ENCODE measurements at regions not wholly inside any gene's neighbourhood (a gene's known extent, or its start where the extent isn't known, plus 50 kb on each side); places are given as distances from the start of the nearest gene placed in this dataset.

DNA sequence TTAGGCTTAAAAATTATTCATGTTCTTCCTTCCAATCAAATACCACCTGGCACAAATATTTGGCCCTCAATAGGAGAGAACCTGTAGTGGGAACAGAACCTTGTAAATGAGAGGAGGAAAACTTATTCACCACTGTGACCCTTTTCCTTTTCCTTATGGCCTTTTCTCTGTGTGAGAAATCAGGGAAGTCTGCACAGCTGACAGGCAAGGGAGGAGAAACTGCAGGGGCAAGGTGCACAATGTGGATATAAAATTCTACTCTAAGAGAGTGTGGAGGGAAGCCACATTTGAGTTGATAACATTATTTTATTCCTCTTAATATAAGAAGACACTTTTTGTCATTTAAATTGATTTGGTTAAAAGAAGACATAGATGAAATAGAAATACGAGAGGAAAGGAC is 1247.0 kb upstream of the CHAC2 start:
- H3K27me3 ChIP-seq (ENCODE audit: insufficient read depth) = no peaks in the 10 kb centered on the region
- no peak overlapping the region for H3K4me2 ChIP-seq
- no peak overlapping the region for H3K4me3 ChIP-seq
- no peaks in the 10 kb centered on the region for H3K9me2 ChIP-seq (ENCODE audit: insufficient read depth)
- DNase-seq (ENCODE audit: low spot score) (no peak), ATAC-seq (no peak)
- H3K79me2 ChIP-seq (replicated peaks; ENCODE audit: insufficient read depth) = no peaks in the 10 kb centered on the region
- no peak overlapping the region for H3K27ac ChIP-seq (ENCODE audit: low read depth)
- H3K4me1 Mint-ChIP-seq = peaks cover 20% of the 10 kb centered on the region
- H3F3A ChIP-seq (replicated peaks; ENCODE audit: low read depth) = no peaks in the 10 kb centered on the region
- no peaks in the 10 kb centered on the region for H3K36me3 Mint-ChIP-seq (ENCODE audit: low read depth)
- H3K9me3 Mint-ChIP-seq = no peaks in the 10 kb centered on the region
- peaks cover 2% of the 10 kb centered on the region for H3K27me3 Mint-ChIP-seq (ENCODE audit: insufficient read depth, low read depth, poor library complexity)
- H4K20me1 ChIP-seq (replicated peaks; ENCODE audit: insufficient read depth) = no peaks in the 10 kb centered on the region
- TF ChIP-seq ETS1 (IDR thresholded peaks at IDR 0.05) (no peak), STAT1 (IDR thresholded peaks at IDR 0.05; ENCODE audit: unreplicated experiment) (no peak), ZNF331 (CRISPR knock-in tag; IDR thresholded peaks at IDR 0.05; ENCODE audit: low read depth) (no peak), EZH2phosphoT487 (IDR thresholded peaks at IDR 0.05; ENCODE audit: unreplicated experiment) (no peak), JUNB (IDR thresholded peaks at IDR 0.05; ENCODE audit: unreplicated experiment) (no peak), REST (IDR thresholded peaks at IDR 0.05; ENCODE audit: unreplicated experiment) (no peak), CREB1 (CRISPR knock-in tag; IDR thresholded peaks at IDR 0.05; ENCODE audit: low read depth) (no peak), ZNF462 (CRISPR knock-in tag; IDR thresholded peaks at IDR 0.05) (no peak)
- TF ChIP-seq, protein P1, sequence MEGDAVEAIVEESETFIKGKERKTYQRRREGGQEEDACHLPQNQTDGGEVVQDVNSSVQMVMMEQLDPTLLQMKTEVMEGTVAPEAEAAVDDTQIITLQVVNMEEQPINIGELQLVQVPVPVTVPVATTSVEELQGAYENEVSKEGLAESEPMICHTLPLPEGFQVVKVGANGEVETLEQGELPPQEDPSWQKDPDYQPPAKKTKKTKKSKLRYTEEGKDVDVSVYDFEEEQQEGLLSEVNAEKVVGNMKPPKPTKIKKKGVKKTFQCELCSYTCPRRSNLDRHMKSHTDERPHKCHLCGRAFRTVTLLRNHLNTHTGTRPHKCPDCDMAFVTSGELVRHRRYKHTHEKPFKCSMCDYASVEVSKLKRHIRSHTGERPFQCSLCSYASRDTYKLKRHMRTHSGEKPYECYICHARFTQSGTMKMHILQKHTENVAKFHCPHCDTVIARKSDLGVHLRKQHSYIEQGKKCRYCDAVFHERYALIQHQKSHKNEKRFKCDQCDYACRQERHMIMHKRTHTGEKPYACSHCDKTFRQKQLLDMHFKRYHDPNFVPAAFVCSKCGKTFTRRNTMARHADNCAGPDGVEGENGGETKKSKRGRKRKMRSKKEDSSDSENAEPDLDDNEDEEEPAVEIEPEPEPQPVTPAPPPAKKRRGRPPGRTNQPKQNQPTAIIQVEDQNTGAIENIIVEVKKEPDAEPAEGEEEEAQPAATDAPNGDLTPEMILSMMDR (conservative IDR thresholded peaks at IDR 0.05; ENCODE audit: low read depth in 2 of 2) = no peak
- H3K4me3 Mint-ChIP-seq = no peak overlapping the region
- H2AFZ ChIP-seq = peak overlapping the region; percentile 14; the same call in 1 of the 2 replicates
- H3K36me3 ChIP-seq (ENCODE audit: insufficient read depth) = no peaks in the 10 kb centered on the region; the same call in 1 of the 2 replicates
- peak overlapping the region; percentile 38; the same call in 1 of the 2 replicates for H3K27ac Mint-ChIP-seq
- peaks cover 24% of the 10 kb centered on the region for H3K4me1 ChIP-seq (ENCODE audit: insufficient read depth)

Data from GM23338 (cell line).